ENCODE measurements at regions not wholly inside any gene's neighbourhood (a gene's known extent, or its start where the extent isn't known, plus 50 kb on each side); places are given as distances from the start of the nearest gene placed in this dataset.

GRCh38 chr9:87307848-87308247 is 189.8 kb upstream of the DAPK1 start:
- Mint-ChIP-seq H3K4me1 (peaks cover 3% of the 10 kb centered on the region), H3K9me3 (no peaks in the 10 kb centered on the region), H3K27ac (no peak overlapping the region), H3K36me3 (ENCODE audit: low read depth) (no peaks in the 10 kb centered on the region), H3K4me3 (no peak overlapping the region), H3K27me3 (no peaks in the 10 kb centered on the region)
- CTCF ChIA-PET: no interaction called here
- no peak for DNase-seq
- POLR2A ChIA-PET: no interaction called here

GRCh38 chr9:87309236-87309635 is 188.4 kb upstream of the DAPK1 start:
- ChIA-PET POLR2A (no interaction called here), CTCF (no interaction called here)
- H3K36me3 Mint-ChIP-seq (ENCODE audit: low read depth): no peaks in the 10 kb centered on the region
- no peak overlapping the region for H3K27ac Mint-ChIP-seq
- peaks cover 3% of the 10 kb centered on the region for H3K4me1 Mint-ChIP-seq
- DNase-seq: no peak
- H3K4me3 Mint-ChIP-seq: no peak overlapping the region
- no peaks in the 10 kb centered on the region for H3K9me3 Mint-ChIP-seq
- H3K27me3 Mint-ChIP-seq: no peaks in the 10 kb centered on the region

- Mint-ChIP-seq H3K4me1 (peaks cover 3% of the 10 kb centered on the region), H3K36me3 (ENCODE audit: low read depth) (no peaks in the 10 kb centered on the region), H3K9me3 (no peaks in the 10 kb centered on the region), H3K27ac (no peak overlapping the region), H3K27me3 (no peaks in the 10 kb centered on the region), H3K4me3 (no peak overlapping the region)
- ChIA-PET POLR2A (no interaction called here), CTCF (interaction anchor here (0.6 kb wide), 1 partner anchor 343 kb away, joined by 3 read pairs; no protein-coding TSS in a partner anchor)
- no peak for DNase-seq
Observed at GRCh38 chr9:87310827-87311523, 186.7 kb upstream of the DAPK1 start.

- POLR2A ChIA-PET: no interaction called here
- H3K27me3 Mint-ChIP-seq: peaks cover 3% of the 10 kb centered on the region
- H3K36me3 Mint-ChIP-seq (ENCODE audit: low read depth): no peaks in the 10 kb centered on the region
- H3K4me3 Mint-ChIP-seq: no peak overlapping the region
- no peak for DNase-seq
- CTCF ChIA-PET: no interaction called here
- no peak overlapping the region for H3K27ac Mint-ChIP-seq
- H3K9me3 Mint-ChIP-seq: no peaks in the 10 kb centered on the region
- H3K4me1 Mint-ChIP-seq: no peaks in the 10 kb centered on the region
Observed at GRCh38 chr9:87319656-87320055, 178.0 kb upstream of the DAPK1 start.

- Mint-ChIP-seq H3K36me3 (ENCODE audit: low read depth) (no peaks in the 10 kb centered on the region), H3K27me3 (peaks cover 3% of the 10 kb centered on the region), H3K4me1 (no peaks in the 10 kb centered on the region), H3K4me3 (no peak overlapping the region), H3K27ac (no peak overlapping the region), H3K9me3 (no peaks in the 10 kb centered on the region)
- POLR2A ChIA-PET: no interaction called here
- CTCF ChIA-PET: interaction anchor here (0.7 to 1.9 kb wide), 2 partner anchors 682 to 887 kb away, joined by 3 to 4 read pairs; no protein-coding TSS in a partner anchor
- no peak for DNase-seq
Observed at GRCh38 chr9:87320146-87320884, 177.4 kb upstream of the DAPK1 start.

GRCh38 chr9:87322840-87323635 is 174.6 kb upstream of the DAPK1 start:
- ChIA-PET CTCF (interaction anchor here (0.7 to 1.1 kb wide), 2 partner anchors 660 to 707 kb away, joined by 4 to 6 read pairs; no protein-coding TSS in a partner anchor), POLR2A (no interaction called here)
- H3K27me3 Mint-ChIP-seq: peaks cover 9% of the 10 kb centered on the region
- no peak overlapping the region for H3K27ac Mint-ChIP-seq
- H3K36me3 Mint-ChIP-seq (ENCODE audit: low read depth): no peaks in the 10 kb centered on the region
- H3K4me1 Mint-ChIP-seq: no peaks in the 10 kb centered on the region
- no peak for DNase-seq
- H3K9me3 Mint-ChIP-seq: no peaks in the 10 kb centered on the region
- H3K4me3 Mint-ChIP-seq: no peak overlapping the region

GRCh38 chr9:87323928-87324327 is 173.7 kb upstream of the DAPK1 start:
- CTCF ChIA-PET: interaction anchor here (1.1 to 2.0 kb wide), 3 partner anchors 376 to 837 kb away, joined by 4 to 10 read pairs (median 8); partner anchors contain the start of gene GAS1
- Mint-ChIP-seq H3K36me3 (ENCODE audit: low read depth) (no peaks in the 10 kb centered on the region), H3K4me1 (no peaks in the 10 kb centered on the region), H3K27ac (no peak overlapping the region), H3K9me3 (no peaks in the 10 kb centered on the region), H3K4me3 (no peak overlapping the region), H3K27me3 (peaks cover 9% of the 10 kb centered on the region)
- DNase-seq: no peak
- POLR2A ChIA-PET: no interaction called here

GRCh38 chr9:87324613-87325194 is 173.0 kb upstream of the DAPK1 start:
- H3K4me3 Mint-ChIP-seq: no peak overlapping the region
- H3K9me3 Mint-ChIP-seq: no peaks in the 10 kb centered on the region
- POLR2A ChIA-PET: no interaction called here
- no peaks in the 10 kb centered on the region for H3K4me1 Mint-ChIP-seq
- no peaks in the 10 kb centered on the region for H3K36me3 Mint-ChIP-seq (ENCODE audit: low read depth)
- peaks cover 9% of the 10 kb centered on the region for H3K27me3 Mint-ChIP-seq
- CTCF ChIA-PET: interaction anchor here (0.7 to 2.0 kb wide), 8 partner anchors 13 to 910 kb away, joined by 3 to 10 read pairs (median 5); partner anchors contain the start of gene GAS1
- H3K27ac Mint-ChIP-seq: no peak overlapping the region
- no peak for DNase-seq

GRCh38 chr9:87327575-87328125 is 170.0 kb upstream of the DAPK1 start:
- H3K4me1 Mint-ChIP-seq: no peaks in the 10 kb centered on the region
- no peak overlapping the region for H3K4me3 Mint-ChIP-seq
- H3K36me3 Mint-ChIP-seq (ENCODE audit: low read depth): no peaks in the 10 kb centered on the region
- peaks cover 5% of the 10 kb centered on the region for H3K9me3 Mint-ChIP-seq
- H3K27me3 Mint-ChIP-seq: peaks cover 14% of the 10 kb centered on the region
- DNase-seq: no peak
- ChIA-PET POLR2A (no interaction called here), CTCF (no interaction called here)
- no peak overlapping the region for H3K27ac Mint-ChIP-seq

GRCh38 chr9:87333802-87334201 is 163.9 kb upstream of the DAPK1 start:
- Mint-ChIP-seq H3K27me3 (peaks cover 22% of the 10 kb centered on the region), H3K4me3 (no peak overlapping the region), H3K27ac (no peak overlapping the region), H3K9me3 (peaks cover 5% of the 10 kb centered on the region), H3K4me1 (peaks cover 5% of the 10 kb centered on the region), H3K36me3 (ENCODE audit: low read depth) (no peaks in the 10 kb centered on the region)
- POLR2A ChIA-PET: no interaction called here
- CTCF ChIA-PET: no interaction called here
- DNase-seq: no peak

GRCh38 chr9:87334366-87334765 is 163.3 kb upstream of the DAPK1 start:
- no peak for DNase-seq
- no peak overlapping the region for H3K27ac Mint-ChIP-seq
- no peak overlapping the region for H3K4me3 Mint-ChIP-seq
- H3K9me3 Mint-ChIP-seq: peaks cover 5% of the 10 kb centered on the region
- H3K27me3 Mint-ChIP-seq: peaks cover 24% of the 10 kb centered on the region
- peaks cover 5% of the 10 kb centered on the region for H3K4me1 Mint-ChIP-seq
- CTCF ChIA-PET: interaction anchor here (0.7 kb wide), 1 partner anchor 616 kb away, joined by 5 read pairs; no protein-coding TSS in a partner anchor
- POLR2A ChIA-PET: no interaction called here
- H3K36me3 Mint-ChIP-seq (ENCODE audit: low read depth): no peaks in the 10 kb centered on the region

GRCh38 chr9:87336407-87336806 is 161.3 kb upstream of the DAPK1 start:
- Mint-ChIP-seq H3K9me3 (no peaks in the 10 kb centered on the region), H3K4me1 (peaks cover 5% of the 10 kb centered on the region), H3K36me3 (ENCODE audit: low read depth) (no peaks in the 10 kb centered on the region), H3K27ac (no peak overlapping the region), H3K27me3 (peaks cover 23% of the 10 kb centered on the region), H3K4me3 (no peak overlapping the region)
- ChIA-PET POLR2A (no interaction called here), CTCF (interaction anchor here (1.1 kb wide), 1 partner anchor 480 kb away, joined by 3 read pairs; no protein-coding TSS in a partner anchor)
- no peak for DNase-seq

Measured in activated CD4-positive, alpha-beta memory T cell treated with anti-CD3 and anti-CD28 coated beads, Interleukin-2, amount 10 ng/mL, durations not matched to agents 7 days and 5 days (primary cell).